Upper lobe of left lung (tissue), 6 donors: ENCODE measurements at regions not wholly inside any gene's neighbourhood (a gene's known extent, or its start where the extent isn't known, plus 50 kb on each side); places are given as distances from the start of the nearest gene placed in this dataset.
A peak's percentile ranks its signal among the peaks of the same experiment; 100 is the strongest.

Experiments used
- ATAC-seq, 2 donors: fragments of 200-7000 bp; cut with Tn5 transposase; one replicate each; pipeline ENCODE4 v1.9.1; 2022; ENCODE audit warnings: mild to moderate bottlenecking in 2 of 2, moderate library complexity in 2 of 2; ENCODE audit not compliant: low FRiP score in 2 of 2
- DNase-seq, 2 donors: peaks; one replicate each; pipeline ENCODE4 v3.0.0-alpha.2; 2019 to 2020
- H3K27ac ChIP-seq, 4 donors: fragments of 200-600 bp; sonication (generic); one replicate each; pipeline ENCODE4 v1.5.1; 2016 to 2019
- H3K27me3 ChIP-seq, 4 donors: fragments of 200-600 bp; sonication (generic); one replicate each; pipeline ENCODE4 v1.5.1; 2017 to 2019
- H3K36me3 ChIP-seq, 4 donors: fragments of 200-600 bp; sonication (generic); one replicate each; pipeline ENCODE4 v1.5.1; 2016 to 2019
- H3K4me1 ChIP-seq, 4 donors: fragments of 200-600 bp; sonication (generic); one replicate each; pipeline ENCODE4 v1.5.1; 2018 to 2019
- H3K4me3 ChIP-seq, 4 donors: fragments of 200-600 bp; sonication (generic); one replicate each; pipeline ENCODE4 v1.5.1; 2017 to 2019; ENCODE audit warnings: mild to moderate bottlenecking in 2 of 4, moderate library complexity in 1 of 4
- H3K9me3 ChIP-seq, 4 donors: fragments of 200-600 bp; sonication (generic); one replicate each; pipeline ENCODE4 v1.5.1; 2018 to 2019
- CTCF ChIP-seq, 6 experiments: fragments of 450-650 bp in 4 of 6; fragments of 200-600 bp in 2 of 6; sonication (generic) in 2 of 6; IDR thresholded peaks; one replicate each; pipeline ENCODE4 v1.5.1; 2016 to 2019; ENCODE audit warnings: antibody characterized with exemption in 6 of 6
- EP300 ChIP-seq, 4 donors: sonication (generic); formaldehyde crosslinking; IDR thresholded peaks; one replicate each; pipeline ENCODE4 v1.5.1; 2017; ENCODE audit warnings: antibody characterized with exemption in 4 of 4, control low read depth in 2 of 4
- POLR2A ChIP-seq, 4 donors: fragments of 450-650 bp; IDR thresholded peaks; one replicate each; pipeline ENCODE4 v1.5.1; 2016 to 2017; ENCODE audit warnings: antibody characterized with exemption in 4 of 4, mild to moderate bottlenecking in 2 of 4
- POLR2AphosphoS5 ChIP-seq, 2 donors: sonication (generic); formaldehyde crosslinking; IDR thresholded peaks; one replicate each; pipeline ENCODE4 v1.5.1; 2017; ENCODE audit warnings: antibody characterized with exemption in 2 of 2
- WGBS, 2 donors: methylation state at CpG; one replicate each; pipeline ENCODE4 v1.1.5; 2017 to 2018; 5-methylcytosine and 5-hydroxymethylcytosine counted together
- donor health status: DM: no; HTN: no; CAD: no; lungs with moderate emphysema.
- donor health status: DM: no; HTN: yes; CAD: no; lungs with severe emphysema.

- DNase-seq (no peak), ATAC-seq (no peak)
- Histone ChIP-seq H3K36me3 (no peaks in the 10 kb centered on the region), H3K27me3 (no peaks in the 10 kb centered on the region), H3K4me1 (no peaks in the 10 kb centered on the region), H3K27ac (no peak overlapping the region), H3K9me3 (no peaks in the 10 kb centered on the region), H3K4me3 (no peak overlapping the region)
- TF ChIP-seq POLR2AphosphoS5 (IDR thresholded peaks at IDR 0.05), result no peak
- no peak for TF ChIP-seq POLR2A (IDR thresholded peaks at IDR 0.05)
- no peak for TF ChIP-seq CTCF (IDR thresholded peaks at IDR 0.05)
- no peak for TF ChIP-seq EP300 (IDR thresholded peaks at IDR 0.05)
Measured at GRCh38 chr2:116238511-116238910, 1576.0 kb upstream of the DDX18 start.

- DNase-seq, result no peak
- no peak overlapping the region for H3K4me3 ChIP-seq
- H3K27ac ChIP-seq, result no peak overlapping the region
- H3K36me3 ChIP-seq, result no peaks in the 10 kb centered on the region
- H3K4me1 ChIP-seq, result no peaks in the 10 kb centered on the region
- TF ChIP-seq CTCF (IDR thresholded peaks at IDR 0.05) (no peak), EP300 (IDR thresholded peaks at IDR 0.05) (no peak), POLR2AphosphoS5 (IDR thresholded peaks at IDR 0.05) (no peak), POLR2A (IDR thresholded peaks at IDR 0.05) (no peak)
- H3K9me3 ChIP-seq, result peaks cover 0 to 15% (median 0%) of the 10 kb centered on the region in 4 donors
- WGBS, 2 donors, result 57 to 71% methylated on average over 4 of the region's 4 CpGs
- H3K27me3 ChIP-seq, result no peaks in the 10 kb centered on the region
- no peak for ATAC-seq
Measured at GRCh38 chr2:116250376-116250775, 1564.1 kb upstream of the DDX18 start.

GRCh38 chr2:116264872-116265271 is 1549.6 kb upstream of the DDX18 start:
- no peaks in the 10 kb centered on the region for H3K36me3 ChIP-seq
- no peak for DNase-seq
- no peak for ATAC-seq
- no peak overlapping the region for H3K27ac ChIP-seq
- H3K27me3 ChIP-seq, result no peaks in the 10 kb centered on the region
- no peaks in the 10 kb centered on the region for H3K4me1 ChIP-seq
- no peak overlapping the region for H3K4me3 ChIP-seq
- H3K9me3 ChIP-seq, result peaks cover 0 to 23% (median 13%) of the 10 kb centered on the region in 4 donors
- 90 to 92% methylated on average over 5 of the region's 5 CpGs for WGBS, 2 donors
- no peak for TF ChIP-seq EP300 (IDR thresholded peaks at IDR 0.05)
- no peak for TF ChIP-seq CTCF (IDR thresholded peaks at IDR 0.05)
- TF ChIP-seq POLR2AphosphoS5 (IDR thresholded peaks at IDR 0.05), result no peak
- TF ChIP-seq POLR2A (IDR thresholded peaks at IDR 0.05), result no peak

GRCh38 chr2:116269040-116269439 is 1545.5 kb upstream of the DDX18 start:
- H3K27me3 ChIP-seq, result no peaks in the 10 kb centered on the region
- WGBS, 2 donors, result 91 to 93% methylated on average over 13 of the region's 13 CpGs
- peaks cover 0 to 7% (median 2%) of the 10 kb centered on the region in 4 donors for H3K9me3 ChIP-seq
- no peak overlapping the region for H3K4me3 ChIP-seq
- DNase-seq (peak in 1 of 2 donors; percentile 33), ATAC-seq (no peak)
- TF ChIP-seq CTCF (IDR thresholded peaks at IDR 0.05) (no peak), POLR2A (IDR thresholded peaks at IDR 0.05) (no peak)
- H3K36me3 ChIP-seq, result no peaks in the 10 kb centered on the region
- no peak overlapping the region for H3K27ac ChIP-seq
- H3K4me1 ChIP-seq, result no peaks in the 10 kb centered on the region

GRCh38 chr2:116304328-116304727 is 1510.2 kb upstream of the DDX18 start:
- 50 to 59% methylated on average over 1 of the region's 1 CpG for WGBS, 2 donors
- Histone ChIP-seq H3K9me3 (no peaks in the 10 kb centered on the region), H3K36me3 (no peaks in the 10 kb centered on the region), H3K4me1 (no peaks in the 10 kb centered on the region), H3K4me3 (no peak overlapping the region), H3K27me3 (no peaks in the 10 kb centered on the region), H3K27ac (no peak overlapping the region)
- ATAC-seq (no peak), DNase-seq (no peak)
- TF ChIP-seq EP300 (IDR thresholded peaks at IDR 0.05) (no peak), CTCF (IDR thresholded peaks at IDR 0.05) (no peak), POLR2AphosphoS5 (IDR thresholded peaks at IDR 0.05) (no peak), POLR2A (IDR thresholded peaks at IDR 0.05) (no peak)
